GM12864 (cell line): ENCODE measurements at regions not wholly inside any gene's neighbourhood (a gene's known extent, or its start where the extent isn't known, plus 50 kb on each side); places are given as distances from the start of the nearest gene placed in this dataset.
"Not testable (repeated sequence)": the region's sequence is repeated elsewhere in the genome, so short reads cannot be mapped to it uniquely, and the experiment has no call there.

Experiments used
- DNase-seq: peaks from one replicate; pipeline ENCODE4 v3.0.0-alpha.2; 2011; ENCODE audit warnings: low read depth
- H3K4me3 ChIP-seq: 2 replicates; pipeline ENCODE4 v1.5.1; 2011; ENCODE audit warnings: mild to moderate bottlenecking, low read depth, low read length, control low read depth
- TF ChIP-seq, protein P1 (sequence below): IDR thresholded peaks from 2 replicates; pipeline ENCODE4 v1.5.1; 2011; ENCODE audit warnings: low read depth, mild to moderate bottlenecking, moderate library complexity, low read length, control low read depth, inconsistent platforms; ENCODE audit errors: missing control alignments

DNA sequence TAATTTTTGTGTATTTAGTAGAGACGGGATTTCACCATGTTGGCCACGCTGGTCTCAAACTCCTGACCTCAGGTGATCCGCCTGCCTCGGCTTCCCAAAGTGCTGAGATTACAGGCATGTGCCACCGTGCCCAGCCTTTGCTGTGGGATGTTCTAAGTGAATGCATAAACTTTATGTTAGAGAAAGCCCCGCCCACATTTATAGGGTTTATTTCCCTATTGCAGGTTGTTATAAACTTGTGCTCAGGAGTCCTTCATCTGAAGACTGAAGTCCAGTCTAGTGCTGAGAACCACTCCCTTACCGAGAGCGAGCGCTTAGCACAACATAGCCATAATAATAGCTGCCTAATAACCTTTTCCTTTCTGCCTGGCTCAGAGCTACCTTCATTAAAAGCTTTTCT is 75.4 kb upstream of the ZNF217 start:
- TF ChIP-seq, protein P1, sequence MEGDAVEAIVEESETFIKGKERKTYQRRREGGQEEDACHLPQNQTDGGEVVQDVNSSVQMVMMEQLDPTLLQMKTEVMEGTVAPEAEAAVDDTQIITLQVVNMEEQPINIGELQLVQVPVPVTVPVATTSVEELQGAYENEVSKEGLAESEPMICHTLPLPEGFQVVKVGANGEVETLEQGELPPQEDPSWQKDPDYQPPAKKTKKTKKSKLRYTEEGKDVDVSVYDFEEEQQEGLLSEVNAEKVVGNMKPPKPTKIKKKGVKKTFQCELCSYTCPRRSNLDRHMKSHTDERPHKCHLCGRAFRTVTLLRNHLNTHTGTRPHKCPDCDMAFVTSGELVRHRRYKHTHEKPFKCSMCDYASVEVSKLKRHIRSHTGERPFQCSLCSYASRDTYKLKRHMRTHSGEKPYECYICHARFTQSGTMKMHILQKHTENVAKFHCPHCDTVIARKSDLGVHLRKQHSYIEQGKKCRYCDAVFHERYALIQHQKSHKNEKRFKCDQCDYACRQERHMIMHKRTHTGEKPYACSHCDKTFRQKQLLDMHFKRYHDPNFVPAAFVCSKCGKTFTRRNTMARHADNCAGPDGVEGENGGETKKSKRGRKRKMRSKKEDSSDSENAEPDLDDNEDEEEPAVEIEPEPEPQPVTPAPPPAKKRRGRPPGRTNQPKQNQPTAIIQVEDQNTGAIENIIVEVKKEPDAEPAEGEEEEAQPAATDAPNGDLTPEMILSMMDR, result no peak
- no peak overlapping the region for H3K4me3 ChIP-seq
- no peak for DNase-seq

DNA sequence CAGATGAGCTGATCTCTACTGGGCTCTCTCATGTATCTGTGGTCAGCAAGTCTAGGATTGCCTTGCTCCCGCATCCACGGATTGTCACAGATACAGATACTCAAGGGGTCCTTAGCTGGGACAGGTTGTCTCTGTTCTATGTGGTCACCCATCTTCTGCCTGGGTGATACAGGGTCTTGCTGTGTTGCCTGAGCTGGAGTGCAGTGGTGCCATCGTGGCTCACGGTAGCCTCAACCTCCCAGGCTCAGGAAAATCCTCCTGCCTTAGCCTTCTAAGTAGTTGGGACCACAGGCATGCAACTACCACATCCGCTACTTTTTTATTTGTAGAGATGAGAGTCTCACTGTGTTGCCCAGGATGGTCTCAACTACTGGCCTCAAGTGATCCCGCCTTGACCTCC is 72.5 kb upstream of the ZNF217 start:
- no peak overlapping the region for H3K4me3 ChIP-seq
- TF ChIP-seq, protein P1, result no peak
- DNase-seq, result no peak

DNA sequence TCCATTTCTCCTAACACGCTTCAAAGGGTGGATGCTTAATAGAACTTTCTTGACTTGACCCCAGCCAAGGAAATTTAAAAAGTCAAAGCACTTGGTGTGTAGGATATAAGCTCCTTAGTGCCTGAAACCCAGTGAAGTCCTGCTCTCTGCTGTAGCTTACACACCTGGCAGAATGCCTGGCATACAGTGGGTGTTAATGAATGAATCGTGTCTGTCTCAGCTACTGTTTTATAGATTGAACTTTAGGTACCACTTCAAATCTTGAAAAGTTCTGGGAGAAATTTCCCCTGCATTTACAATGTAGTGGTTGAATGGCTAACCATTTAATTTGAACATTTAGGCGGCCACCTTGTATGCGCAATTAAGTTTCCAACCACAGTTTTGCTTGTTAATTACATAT is 70.5 kb upstream of the ZNF217 start:
- TF ChIP-seq, protein P1, result no peak
- DNase-seq, result no peak
- no peak overlapping the region for H3K4me3 ChIP-seq

DNA sequence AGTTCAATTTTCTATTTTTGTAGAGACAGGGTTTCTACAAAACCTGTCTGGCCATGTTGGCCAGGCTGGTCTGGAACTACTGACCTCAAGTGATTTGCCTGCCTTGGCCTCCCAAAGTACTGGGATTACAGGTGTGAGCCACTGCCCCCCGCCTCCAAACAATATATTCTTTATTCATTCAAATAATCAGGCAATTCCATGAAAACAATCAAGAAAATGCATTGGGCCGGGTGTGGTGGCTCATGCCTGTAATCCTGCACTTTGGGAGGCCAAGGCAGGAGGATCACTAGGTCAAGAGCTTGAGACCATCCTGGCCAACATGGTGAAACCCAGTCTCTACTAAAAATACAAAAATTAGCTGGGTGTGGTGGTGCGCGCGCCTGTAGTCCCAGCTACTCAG is 69.9 kb upstream of the ZNF217 start:
- DNase-seq, H3K4me3 ChIP-seq: not testable (repeated sequence)

DNA sequence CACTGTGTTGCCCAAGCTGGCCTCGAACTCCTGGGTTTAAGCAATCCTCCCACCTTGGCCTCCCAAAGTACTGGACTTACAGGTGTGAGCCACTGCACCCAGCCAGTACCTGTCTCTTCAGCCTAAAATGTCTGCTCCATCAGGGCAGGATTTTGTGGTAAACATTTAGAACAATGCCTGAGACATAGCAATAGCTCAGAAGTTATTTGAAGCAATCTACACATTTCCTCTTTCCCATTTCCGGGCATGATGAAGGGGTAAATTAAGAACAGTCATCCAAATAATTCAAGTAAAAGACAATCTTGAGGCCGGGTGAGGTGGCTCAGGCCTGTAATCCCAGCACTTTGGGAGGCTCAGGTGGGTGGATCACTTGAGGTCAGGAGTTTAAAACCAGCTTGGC is 69.0 kb upstream of the ZNF217 start:
- H3K4me3 ChIP-seq, result no peak overlapping the region
- DNase-seq, result no peak
- TF ChIP-seq, protein P1, result no peak

DNA sequence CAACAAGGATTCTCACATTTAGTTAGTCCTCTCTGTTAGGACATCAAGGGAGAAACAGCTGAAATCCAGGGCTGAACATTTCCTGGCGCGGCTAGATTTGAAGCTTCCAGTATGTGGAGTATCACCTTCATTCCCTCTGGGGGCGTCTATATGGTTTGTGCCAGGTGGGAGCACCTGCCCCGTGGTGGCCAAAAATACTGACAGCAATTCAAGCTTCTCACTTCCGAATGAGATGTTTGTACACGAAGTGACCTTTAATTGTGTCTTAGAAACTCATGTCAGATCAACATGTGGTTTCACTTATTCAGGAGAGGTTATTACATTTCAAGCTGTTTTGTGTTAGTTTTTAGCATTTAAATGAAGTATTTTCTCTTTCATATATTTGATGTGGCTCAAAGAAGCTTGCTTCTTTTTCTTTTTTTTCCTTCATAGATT is 67.3 kb upstream of the ZNF217 start:
- TF ChIP-seq, protein P1, result no peak
- DNase-seq, result no peak
- H3K4me3 ChIP-seq, result peak overlapping the region; percentile 64; the same call in 1 of the 2 replicates

DNA sequence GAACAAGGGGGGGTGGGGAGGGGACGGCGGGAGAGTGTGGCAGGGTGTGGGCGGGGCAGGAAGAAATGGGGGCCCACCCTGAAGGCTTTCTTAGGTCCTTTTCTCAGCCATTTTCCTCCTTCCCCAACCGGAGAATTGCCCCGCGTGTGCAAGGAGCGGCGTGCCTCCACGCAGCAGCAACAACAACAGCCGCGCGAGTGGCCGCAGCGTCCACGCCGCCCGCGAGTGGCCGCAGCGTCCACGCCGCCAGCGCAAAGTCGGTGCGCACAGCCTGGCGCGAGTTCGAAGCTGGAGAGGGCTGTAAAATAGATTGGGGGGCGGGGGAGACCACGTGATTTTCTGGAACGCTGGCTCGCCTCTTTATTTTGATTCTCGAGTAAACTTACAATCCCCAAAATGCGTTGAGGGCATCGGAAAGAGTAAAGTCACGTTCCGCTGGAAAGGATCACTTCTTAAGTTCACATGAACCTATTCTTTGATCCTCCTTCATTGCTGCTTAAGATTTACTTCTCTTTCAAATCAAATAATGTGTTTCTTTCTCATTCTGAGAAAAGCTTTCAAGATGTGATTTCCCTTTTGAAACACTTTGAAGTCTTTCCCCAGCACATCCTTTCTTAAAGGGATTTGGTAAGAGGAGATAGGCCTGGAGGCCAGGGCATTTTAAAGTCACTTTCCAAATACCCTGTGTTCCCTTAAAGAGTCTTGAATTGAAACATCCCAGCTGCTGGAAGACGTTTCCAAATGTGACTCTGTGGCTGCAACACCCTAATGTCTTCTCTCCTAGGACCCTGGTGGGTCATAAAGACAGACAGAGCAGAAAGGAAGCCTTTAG is 66.7 kb upstream of the ZNF217 start:
- TF ChIP-seq, protein P1, result no peak
- H3K4me3 ChIP-seq, result peak overlapping the region; percentile 64
- DNase-seq, result no peak
